Omental fat pad (tissue), 3 donors: ENCODE measurements at regions not wholly inside any gene's neighbourhood (a gene's known extent, or its start where the extent isn't known, plus 50 kb on each side); places are given as distances from the start of the nearest gene placed in this dataset.

Experiments
- ATAC-seq: fragments of 150-250 bp; one replicate; pipeline ENCODE4 v1.9.1; 2016; ENCODE audit warnings: mild to moderate bottlenecking, moderate library complexity; ENCODE audit not compliant: low FRiP score
- DNase-seq: peaks from one replicate; pipeline ENCODE4 v3.0.0-alpha.2; 2019; ENCODE audit warnings: low spot score
- TF ChIP-seq, protein P1 (sequence below), 3 donors: fragments of 450-650 bp; IDR thresholded peaks; one replicate each; pipeline ENCODE4 v1.5.1; 2016 to 2017; ENCODE audit warnings: antibody characterized with exemption in 3 of 3, mild to moderate bottlenecking in 3 of 3, moderate library complexity in 2 of 3

GRCh38 chr14:82520765-82521164 is 987.1 kb upstream of the SEL1L start:
- no peak for DNase-seq

GRCh38 chr14:82521191-82521590 is 987.5 kb upstream of the SEL1L start:
- TF ChIP-seq, protein P1, sequence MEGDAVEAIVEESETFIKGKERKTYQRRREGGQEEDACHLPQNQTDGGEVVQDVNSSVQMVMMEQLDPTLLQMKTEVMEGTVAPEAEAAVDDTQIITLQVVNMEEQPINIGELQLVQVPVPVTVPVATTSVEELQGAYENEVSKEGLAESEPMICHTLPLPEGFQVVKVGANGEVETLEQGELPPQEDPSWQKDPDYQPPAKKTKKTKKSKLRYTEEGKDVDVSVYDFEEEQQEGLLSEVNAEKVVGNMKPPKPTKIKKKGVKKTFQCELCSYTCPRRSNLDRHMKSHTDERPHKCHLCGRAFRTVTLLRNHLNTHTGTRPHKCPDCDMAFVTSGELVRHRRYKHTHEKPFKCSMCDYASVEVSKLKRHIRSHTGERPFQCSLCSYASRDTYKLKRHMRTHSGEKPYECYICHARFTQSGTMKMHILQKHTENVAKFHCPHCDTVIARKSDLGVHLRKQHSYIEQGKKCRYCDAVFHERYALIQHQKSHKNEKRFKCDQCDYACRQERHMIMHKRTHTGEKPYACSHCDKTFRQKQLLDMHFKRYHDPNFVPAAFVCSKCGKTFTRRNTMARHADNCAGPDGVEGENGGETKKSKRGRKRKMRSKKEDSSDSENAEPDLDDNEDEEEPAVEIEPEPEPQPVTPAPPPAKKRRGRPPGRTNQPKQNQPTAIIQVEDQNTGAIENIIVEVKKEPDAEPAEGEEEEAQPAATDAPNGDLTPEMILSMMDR (IDR thresholded peaks at IDR 0.05) = no peak
- DNase-seq (no peak), ATAC-seq (no peak)

More at GRCh38 chr14:82520765-82521164, 987.1 kb upstream of the SEL1L start:
- ATAC-seq = no peak
- TF ChIP-seq, protein P1 (IDR thresholded peaks at IDR 0.05) = no peak

DNA sequence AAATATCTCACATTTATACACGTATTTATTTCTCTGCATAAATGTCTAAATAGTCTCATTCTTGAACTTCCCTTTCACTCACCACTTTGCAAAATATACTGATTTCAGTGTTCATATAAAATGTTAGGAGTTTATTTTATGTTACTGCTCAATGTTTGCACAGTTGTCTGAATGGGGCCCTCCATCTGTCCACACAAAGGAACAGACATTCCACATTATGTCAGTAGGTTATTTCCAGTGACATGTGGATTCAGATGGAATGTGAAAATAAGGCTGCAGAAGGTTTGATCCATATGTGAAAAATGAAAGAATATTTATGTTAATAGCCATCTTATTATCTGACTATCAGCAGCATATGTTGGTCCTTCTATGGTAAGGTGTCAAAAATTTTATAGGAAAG is 994.4 kb upstream of the SEL1L start:
- TF ChIP-seq, protein P1 (IDR thresholded peaks at IDR 0.05) = no peak
- no peak for ATAC-seq

GRCh38 chr14:82533351-82533750 is 999.7 kb upstream of the SEL1L start:
- TF ChIP-seq, protein P1 (IDR thresholded peaks at IDR 0.05) = no peak
- ATAC-seq = no peak
- DNase-seq = no peak

More for the DNA sequence above, 994.4 kb upstream of the SEL1L start:
- no peak for DNase-seq

DNA sequence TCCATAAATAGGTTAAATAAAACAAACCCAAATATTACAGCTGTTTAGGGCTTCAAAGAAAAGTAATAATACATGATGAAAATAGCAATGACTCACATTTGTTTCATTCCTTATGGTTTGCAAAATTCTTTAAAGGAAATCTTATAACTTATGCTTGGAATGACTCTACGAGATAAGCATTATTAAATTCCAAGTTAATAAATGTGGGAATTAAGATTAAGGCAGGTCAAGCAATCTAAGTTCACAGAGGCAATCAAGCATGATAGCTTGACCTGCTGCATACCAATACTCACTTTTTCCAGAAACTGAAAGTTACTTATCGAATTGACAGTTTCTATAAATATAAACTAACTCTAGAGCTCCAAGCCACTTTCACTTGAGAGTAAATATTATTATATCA is 1002.9 kb upstream of the SEL1L start:
- TF ChIP-seq, protein P1 (IDR thresholded peaks at IDR 0.05) = no peak
- ATAC-seq (no peak), DNase-seq (no peak)

DNA sequence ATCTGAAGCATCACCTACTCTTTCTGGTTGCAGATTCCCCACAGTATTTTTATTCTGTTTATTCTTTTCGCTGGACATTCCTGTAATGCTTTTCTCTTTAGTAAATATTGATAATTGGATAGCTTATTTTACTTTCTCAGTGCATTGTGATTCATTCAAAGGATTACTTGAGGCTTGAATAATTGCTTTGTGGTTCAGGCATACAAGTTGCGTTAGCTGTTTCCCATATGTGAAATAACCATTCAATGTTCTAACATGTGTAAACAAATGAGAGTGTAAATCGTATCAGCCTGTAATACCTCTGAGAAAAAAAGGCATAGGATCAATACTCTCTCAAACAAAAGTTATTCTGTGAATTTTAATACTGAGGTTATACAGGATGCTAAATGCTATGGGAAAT is 1004.2 kb upstream of the SEL1L start:
- ATAC-seq = no peak
- TF ChIP-seq, protein P1 (IDR thresholded peaks at IDR 0.05) = no peak
- no peak for DNase-seq

DNA sequence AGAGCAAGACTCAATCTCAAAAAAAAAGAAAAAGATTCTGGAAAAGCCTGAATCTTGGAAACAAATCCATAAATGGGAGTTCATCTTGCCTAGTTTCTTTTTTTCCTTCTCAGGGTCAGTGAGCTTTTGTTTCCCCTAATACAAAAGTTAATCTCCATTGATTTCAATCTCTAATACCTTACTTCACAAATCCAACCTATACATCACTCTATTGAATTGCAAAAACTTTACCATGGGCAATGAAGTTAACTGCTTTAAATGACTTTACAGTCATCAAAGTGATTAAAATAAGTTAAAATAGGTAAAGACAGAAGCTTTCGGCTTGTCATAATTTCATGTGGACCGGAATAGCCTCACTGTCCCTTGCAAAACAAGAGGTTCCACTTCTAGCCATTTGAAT is 1012.7 kb upstream of the SEL1L start:
- DNase-seq = no peak
- TF ChIP-seq, protein P1 (IDR thresholded peaks at IDR 0.05) = no peak
- no peak for ATAC-seq
